ENCODE measurements at regions not wholly inside any gene's neighbourhood (a gene's known extent, or its start where the extent isn't known, plus 50 kb on each side); places are given as distances from the start of the nearest gene placed in this dataset.

GRCh38 chr6:94670017-94670416 is 907.3 kb upstream of the MANEA start (continued):
- TF ChIP-seq, protein P1, sequence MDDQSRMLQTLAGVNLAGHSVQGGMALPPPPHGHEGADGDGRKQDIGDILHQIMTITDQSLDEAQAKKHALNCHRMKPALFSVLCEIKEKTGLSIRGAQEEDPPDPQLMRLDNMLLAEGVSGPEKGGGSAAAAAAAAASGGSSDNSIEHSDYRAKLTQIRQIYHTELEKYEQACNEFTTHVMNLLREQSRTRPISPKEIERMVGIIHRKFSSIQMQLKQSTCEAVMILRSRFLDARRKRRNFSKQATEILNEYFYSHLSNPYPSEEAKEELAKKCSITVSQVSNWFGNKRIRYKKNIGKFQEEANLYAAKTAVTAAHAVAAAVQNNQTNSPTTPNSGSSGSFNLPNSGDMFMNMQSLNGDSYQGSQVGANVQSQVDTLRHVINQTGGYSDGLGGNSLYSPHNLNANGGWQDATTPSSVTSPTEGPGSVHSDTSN (IDR thresholded peaks at IDR 0.05), result no peak
- TF ChIP-seq, protein P2, sequence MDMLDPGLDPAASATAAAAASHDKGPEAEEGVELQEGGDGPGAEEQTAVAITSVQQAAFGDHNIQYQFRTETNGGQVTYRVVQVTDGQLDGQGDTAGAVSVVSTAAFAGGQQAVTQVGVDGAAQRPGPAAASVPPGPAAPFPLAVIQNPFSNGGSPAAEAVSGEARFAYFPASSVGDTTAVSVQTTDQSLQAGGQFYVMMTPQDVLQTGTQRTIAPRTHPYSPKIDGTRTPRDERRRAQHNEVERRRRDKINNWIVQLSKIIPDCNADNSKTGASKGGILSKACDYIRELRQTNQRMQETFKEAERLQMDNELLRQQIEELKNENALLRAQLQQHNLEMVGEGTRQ (IDR thresholded peaks at IDR 0.05; ENCODE audit: borderline replicate concordance, low read depth, low read length), result no peak
- TF ChIP-seq SIN3A (IDR thresholded peaks at IDR 0.05; ENCODE audit: borderline replicate concordance, low read depth, low read length), result no peak
- TF ChIP-seq YY1 (IDR thresholded peaks at IDR 0.05; ENCODE audit: low read depth), result no peak
- no peak for TF ChIP-seq JUND (IDR thresholded peaks at IDR 0.05)
- no peak for TF ChIP-seq USF1 (IDR thresholded peaks at IDR 0.05; ENCODE audit: borderline replicate concordance, low read depth)

DNA sequence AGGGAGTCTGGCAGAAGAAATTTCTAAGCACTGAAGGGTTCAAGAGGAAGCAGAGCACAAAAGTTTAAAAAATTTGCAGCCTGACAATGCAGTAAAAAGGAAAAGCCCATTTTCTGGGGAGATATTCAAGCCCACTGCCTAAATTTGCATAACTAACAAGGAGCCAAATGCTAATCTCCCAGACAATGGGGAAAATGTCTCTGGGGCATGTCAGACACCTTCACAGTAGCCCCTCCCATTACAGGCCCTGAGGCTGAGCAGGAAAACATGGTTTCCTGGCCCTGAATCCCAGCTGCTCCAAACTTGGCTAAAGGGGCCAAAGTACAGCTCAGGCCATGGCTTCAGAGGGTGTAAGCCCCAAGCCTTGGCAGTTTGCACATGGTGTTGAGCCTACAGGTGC is 908.5 kb upstream of the MANEA start:
- no peaks in the 10 kb centered on the region for H3K79me2 ChIP-seq (ENCODE audit: insufficient read depth)
- H3F3A ChIP-seq (replicated peaks; ENCODE audit: insufficient read depth), result no peaks in the 10 kb centered on the region
- ChIA-PET POLR2A (no interaction called here), CTCF (no interaction called here)
- TF ChIP-seq TAF1 (IDR thresholded peaks at IDR 0.05; ENCODE audit: borderline replicate concordance, low read depth, low read length) (no peak), RFX5 (IDR thresholded peaks at IDR 0.05; ENCODE audit: low read length) (no peak), RAD21 (IDR thresholded peaks at IDR 0.05; ENCODE audit: low read length) (no peak), MEF2A (IDR thresholded peaks at IDR 0.05; ENCODE audit: borderline replicate concordance, low read depth) (no peak), ZBTB33 (IDR thresholded peaks at IDR 0.05; ENCODE audit: borderline replicate concordance, low read depth) (no peak), YY1 (IDR thresholded peaks at IDR 0.05; ENCODE audit: low read depth) (no peak), MXI1 (IDR thresholded peaks at IDR 0.05; ENCODE audit: low read depth, low read length) (no peak), NRF1 (IDR thresholded peaks at IDR 0.05; ENCODE audit: low read depth, low read length) (no peak), EZH2phosphoT487 (IDR thresholded peaks at IDR 0.05; ENCODE audit: borderline replicate concordance, low read depth) (no peak), FOSL2 (IDR thresholded peaks at IDR 0.05; ENCODE audit: borderline replicate concordance, low read depth) (no peak), GATA2 (CRISPR knock-in tag; IDR thresholded peaks at IDR 0.05) (no peak), USF1 (IDR thresholded peaks at IDR 0.05; ENCODE audit: borderline replicate concordance, low read depth) (no peak), POLR2AphosphoS5 (IDR thresholded peaks at IDR 0.05; ENCODE audit: low read depth, low read length) (no peak)
- TF ChIP-seq, protein P3, sequence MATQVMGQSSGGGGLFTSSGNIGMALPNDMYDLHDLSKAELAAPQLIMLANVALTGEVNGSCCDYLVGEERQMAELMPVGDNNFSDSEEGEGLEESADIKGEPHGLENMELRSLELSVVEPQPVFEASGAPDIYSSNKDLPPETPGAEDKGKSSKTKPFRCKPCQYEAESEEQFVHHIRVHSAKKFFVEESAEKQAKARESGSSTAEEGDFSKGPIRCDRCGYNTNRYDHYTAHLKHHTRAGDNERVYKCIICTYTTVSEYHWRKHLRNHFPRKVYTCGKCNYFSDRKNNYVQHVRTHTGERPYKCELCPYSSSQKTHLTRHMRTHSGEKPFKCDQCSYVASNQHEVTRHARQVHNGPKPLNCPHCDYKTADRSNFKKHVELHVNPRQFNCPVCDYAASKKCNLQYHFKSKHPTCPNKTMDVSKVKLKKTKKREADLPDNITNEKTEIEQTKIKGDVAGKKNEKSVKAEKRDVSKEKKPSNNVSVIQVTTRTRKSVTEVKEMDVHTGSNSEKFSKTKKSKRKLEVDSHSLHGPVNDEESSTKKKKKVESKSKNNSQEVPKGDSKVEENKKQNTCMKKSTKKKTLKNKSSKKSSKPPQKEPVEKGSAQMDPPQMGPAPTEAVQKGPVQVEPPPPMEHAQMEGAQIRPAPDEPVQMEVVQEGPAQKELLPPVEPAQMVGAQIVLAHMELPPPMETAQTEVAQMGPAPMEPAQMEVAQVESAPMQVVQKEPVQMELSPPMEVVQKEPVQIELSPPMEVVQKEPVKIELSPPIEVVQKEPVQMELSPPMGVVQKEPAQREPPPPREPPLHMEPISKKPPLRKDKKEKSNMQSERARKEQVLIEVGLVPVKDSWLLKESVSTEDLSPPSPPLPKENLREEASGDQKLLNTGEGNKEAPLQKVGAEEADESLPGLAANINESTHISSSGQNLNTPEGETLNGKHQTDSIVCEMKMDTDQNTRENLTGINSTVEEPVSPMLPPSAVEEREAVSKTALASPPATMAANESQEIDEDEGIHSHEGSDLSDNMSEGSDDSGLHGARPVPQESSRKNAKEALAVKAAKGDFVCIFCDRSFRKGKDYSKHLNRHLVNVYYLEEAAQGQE (IDR thresholded peaks at IDR 0.05; ENCODE audit: low read depth, low read length), result no peak
- TF ChIP-seq, protein P2 (IDR thresholded peaks at IDR 0.05; ENCODE audit: borderline replicate concordance, low read depth, low read length), result no peak
- DNase-seq, result no peak
- no peak overlapping the region for H3K4me2 ChIP-seq
- no peak overlapping the region for H3K27ac ChIP-seq (ENCODE audit: low read depth in 2 of 2, low read length in 1 of 2)
- no peaks in the 10 kb centered on the region for H3K9me2 ChIP-seq
- H3K4me3 ChIP-seq (ENCODE audit: low read depth in 2 of 2, low read length in 1 of 2), result no peak overlapping the region
- no peak overlapping the region for H2AFZ ChIP-seq (ENCODE audit: low read depth)
- H3K9me3 ChIP-seq, result no peaks in the 10 kb centered on the region
- no peaks in the 10 kb centered on the region for H4K20me1 ChIP-seq (ENCODE audit: insufficient read depth)
- H3K4me1 ChIP-seq (ENCODE audit: control insufficient read depth in 1 of 2, insufficient read depth in 2 of 2, low read depth in 1 of 2, low read length in 1 of 2), result no peaks in the 10 kb centered on the region
- H3K27me3 ChIP-seq (ENCODE audit: insufficient read depth), result no peaks in the 10 kb centered on the region
- no peak overlapping the region for H3K9ac ChIP-seq
- H3K36me3 ChIP-seq (replicated peaks in 1 of 2; ENCODE audit: control insufficient read depth in 1 of 2, insufficient read depth in 2 of 2, low read length in 1 of 2), result no peaks in the 10 kb centered on the region

Data from SK-N-SH (cell line).